ENCODE measurements at regions not wholly inside any gene's neighbourhood (a gene's known extent, or its start where the extent isn't known, plus 50 kb on each side); places are given as distances from the start of the nearest gene placed in this dataset.

DNA sequence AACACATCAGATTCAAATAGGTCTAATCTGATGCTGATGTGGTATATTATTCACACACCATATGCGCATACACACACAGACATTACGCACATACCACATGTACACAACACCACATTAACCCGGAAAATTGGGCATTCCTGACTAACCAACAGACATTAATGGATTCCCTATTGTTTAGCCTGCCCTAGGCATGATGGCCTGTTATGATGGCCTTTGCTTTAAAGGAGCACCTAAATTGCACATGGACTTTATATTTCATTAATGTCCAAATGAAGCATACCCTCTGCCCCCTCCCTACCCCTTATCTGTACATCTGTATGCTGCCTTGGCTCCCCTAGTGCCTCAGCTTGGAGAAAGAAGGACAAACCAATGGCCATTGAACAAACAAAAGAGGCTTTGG is 127.7 kb upstream of the PRLR start:
- TF ChIP-seq, protein P1, sequence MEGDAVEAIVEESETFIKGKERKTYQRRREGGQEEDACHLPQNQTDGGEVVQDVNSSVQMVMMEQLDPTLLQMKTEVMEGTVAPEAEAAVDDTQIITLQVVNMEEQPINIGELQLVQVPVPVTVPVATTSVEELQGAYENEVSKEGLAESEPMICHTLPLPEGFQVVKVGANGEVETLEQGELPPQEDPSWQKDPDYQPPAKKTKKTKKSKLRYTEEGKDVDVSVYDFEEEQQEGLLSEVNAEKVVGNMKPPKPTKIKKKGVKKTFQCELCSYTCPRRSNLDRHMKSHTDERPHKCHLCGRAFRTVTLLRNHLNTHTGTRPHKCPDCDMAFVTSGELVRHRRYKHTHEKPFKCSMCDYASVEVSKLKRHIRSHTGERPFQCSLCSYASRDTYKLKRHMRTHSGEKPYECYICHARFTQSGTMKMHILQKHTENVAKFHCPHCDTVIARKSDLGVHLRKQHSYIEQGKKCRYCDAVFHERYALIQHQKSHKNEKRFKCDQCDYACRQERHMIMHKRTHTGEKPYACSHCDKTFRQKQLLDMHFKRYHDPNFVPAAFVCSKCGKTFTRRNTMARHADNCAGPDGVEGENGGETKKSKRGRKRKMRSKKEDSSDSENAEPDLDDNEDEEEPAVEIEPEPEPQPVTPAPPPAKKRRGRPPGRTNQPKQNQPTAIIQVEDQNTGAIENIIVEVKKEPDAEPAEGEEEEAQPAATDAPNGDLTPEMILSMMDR (IDR thresholded peaks at IDR 0.05; ENCODE audit: extremely low read depth, missing control alignments), result no peak
- DNase-seq (ENCODE audit: low spot score), result no peak

DNA sequence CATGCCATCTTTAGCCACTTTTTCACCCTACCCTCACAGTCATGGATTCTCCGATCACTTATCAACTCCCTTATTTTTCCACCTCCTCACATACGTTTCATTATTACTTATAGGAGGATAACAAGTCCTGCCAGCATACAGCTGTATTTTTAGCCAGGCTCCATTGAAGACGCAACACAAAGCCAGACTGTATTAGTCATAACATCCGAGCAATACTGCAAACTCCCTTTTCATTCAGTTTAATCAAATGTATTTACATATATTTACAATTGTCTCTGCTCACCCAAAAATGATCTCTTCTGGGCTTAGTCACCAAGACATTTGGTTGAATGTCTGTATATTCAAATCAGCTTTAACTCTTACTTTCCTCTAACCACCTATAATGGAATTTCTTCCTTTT is 126.4 kb upstream of the PRLR start:
- DNase-seq (ENCODE audit: low spot score), result no peak
- TF ChIP-seq, protein P1 (IDR thresholded peaks at IDR 0.05; ENCODE audit: extremely low read depth, missing control alignments), result no peak

DNA sequence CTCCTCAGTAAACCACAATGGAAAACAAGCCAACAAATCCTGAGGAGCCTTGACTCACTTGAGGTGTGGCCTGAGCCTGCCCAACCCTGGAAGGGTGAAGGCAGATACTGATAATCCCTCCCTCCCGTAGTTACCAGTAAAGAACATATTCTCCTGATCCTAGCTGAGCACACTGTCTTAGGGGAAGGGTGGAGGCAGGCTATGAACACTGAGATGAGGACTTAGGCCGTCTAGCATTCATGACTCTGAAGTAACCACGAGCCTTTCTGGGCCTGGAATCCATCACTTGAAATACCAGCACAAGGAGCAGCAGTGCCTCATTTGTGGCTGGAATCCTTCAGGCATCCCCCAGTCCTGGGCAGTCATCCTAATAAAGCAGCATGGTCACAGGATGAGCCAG is 124.5 kb upstream of the PRLR start:
- DNase-seq (ENCODE audit: low spot score), result no peak
- TF ChIP-seq, protein P1 (IDR thresholded peaks at IDR 0.05; ENCODE audit: extremely low read depth, missing control alignments), result no peak

DNA sequence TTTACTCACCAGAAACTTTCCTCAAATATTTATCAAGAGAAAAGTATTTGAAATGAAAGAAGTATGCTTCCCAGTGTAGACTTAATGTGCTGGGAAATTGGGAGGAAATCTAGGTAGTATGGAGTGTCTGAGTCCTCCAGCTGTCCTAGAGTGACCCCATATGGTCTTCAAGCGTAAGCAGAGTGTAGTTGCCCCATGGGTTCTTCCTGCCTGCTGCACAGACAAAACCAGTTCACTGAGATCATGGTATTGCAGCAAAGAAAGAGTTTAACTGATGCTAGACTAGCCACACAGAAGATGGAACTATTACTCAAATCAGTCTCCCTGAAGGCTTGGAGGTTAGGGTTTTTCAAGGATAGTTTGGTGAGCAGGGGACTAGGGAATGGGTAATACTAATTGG is 114.9 kb upstream of the PRLR start:
- TF ChIP-seq, protein P1 (IDR thresholded peaks at IDR 0.05; ENCODE audit: extremely low read depth, missing control alignments), result no peak
- no peak for DNase-seq (ENCODE audit: low spot score)

DNA sequence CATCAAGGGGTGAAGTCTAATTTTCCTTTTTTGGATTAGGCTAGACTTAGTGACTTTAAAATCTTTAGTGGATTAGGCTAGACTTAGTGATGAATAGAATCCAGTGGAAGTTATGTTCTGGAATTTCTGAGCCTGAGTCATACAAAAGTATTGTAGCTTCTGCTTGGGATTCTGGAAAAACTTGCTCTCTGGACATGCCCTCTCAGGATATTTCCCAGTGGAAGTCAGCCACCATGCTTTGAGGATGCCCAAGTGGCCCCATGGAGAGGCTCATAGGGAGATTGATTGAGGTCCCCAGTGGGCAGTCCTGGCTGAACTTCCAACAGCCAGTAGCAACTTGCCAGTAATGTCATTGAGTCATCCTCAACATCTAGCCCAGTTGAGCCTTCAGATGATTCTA is 112.4 kb upstream of the PRLR start:
- TF ChIP-seq, protein P1 (IDR thresholded peaks at IDR 0.05; ENCODE audit: extremely low read depth, missing control alignments), result no peak
- DNase-seq (ENCODE audit: low spot score), result no peak

DNA sequence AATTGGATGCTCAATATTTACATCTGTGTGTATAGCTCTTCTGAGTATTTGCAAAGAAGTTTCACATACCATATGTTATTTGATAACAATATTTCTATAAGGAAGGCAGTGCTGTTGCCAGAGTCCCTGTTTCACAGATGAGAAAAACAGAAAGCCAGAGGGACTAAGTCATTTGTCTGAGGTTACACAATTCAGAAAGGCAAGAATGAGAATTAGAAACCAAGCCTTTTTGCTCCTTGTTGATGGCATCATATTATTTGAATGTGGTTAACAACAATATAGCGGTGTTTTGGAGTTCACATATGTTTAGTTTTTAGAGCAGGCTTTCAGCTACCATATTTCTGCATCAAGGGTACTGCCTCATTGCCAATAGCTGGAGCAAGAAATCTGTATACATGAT is 110.9 kb upstream of the PRLR start:
- TF ChIP-seq, protein P1 (IDR thresholded peaks at IDR 0.05; ENCODE audit: extremely low read depth, missing control alignments), result no peak
- DNase-seq (ENCODE audit: low spot score), result no peak

DNA sequence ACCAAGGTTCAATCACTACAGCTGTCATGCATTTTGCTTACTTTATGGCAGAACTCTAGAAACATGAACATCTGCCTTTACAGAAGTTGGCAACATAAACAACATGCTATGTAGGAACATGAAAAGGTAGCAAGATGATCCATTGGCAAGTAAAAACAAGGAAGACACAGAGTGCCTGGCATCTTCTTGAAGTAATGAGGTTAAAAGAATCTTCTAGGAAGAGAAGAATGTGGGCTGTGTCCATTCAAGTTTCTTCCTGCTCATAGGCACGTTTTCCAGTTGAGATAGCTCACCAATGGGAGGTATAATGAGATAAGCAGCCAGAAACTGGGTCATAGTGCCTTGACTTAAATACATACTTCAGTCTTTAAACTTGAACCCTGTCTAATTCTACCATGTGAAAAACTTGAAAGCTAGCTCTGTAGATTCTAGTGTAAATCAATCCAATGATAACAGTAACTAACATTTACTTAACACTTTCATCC is 109.4 kb upstream of the PRLR start:
- no peak for DNase-seq (ENCODE audit: low spot score)
- TF ChIP-seq, protein P1 (IDR thresholded peaks at IDR 0.05; ENCODE audit: extremely low read depth, missing control alignments), result no peak

Data from GM20000 (cell line).